GM23338 (cell line): ENCODE measurements at regions not wholly inside any gene's neighbourhood (a gene's known extent, or its start where the extent isn't known, plus 50 kb on each side); places are given as distances from the start of the nearest gene placed in this dataset.

Experiments used
- ATAC-seq: fragments of 200-7000 bp; cut with Tn5 transposase; 3 replicates; pipeline ENCODE4 v1.9.1; 2020
- DNase-seq: peaks from one replicate; pipeline ENCODE4 v3.0.0-alpha.2; 2015; ENCODE audit warnings: low spot score
- H2AFZ ChIP-seq: fragments of 200-600 bp; sonication (generic); 2 replicates; pipeline ENCODE4 v1.8.0; 2016; ENCODE audit warnings: antibody characterized with exemption, mild to moderate bottlenecking, moderate library complexity
- H3F3A ChIP-seq: fragments of 200-600 bp; sonication (generic); replicated peaks from 2 replicates; pipeline ENCODE4 v1.8.0; 2017; ENCODE audit warnings: antibody characterized with exemption, mixed run types, low read depth
- H3K27ac ChIP-seq: fragments of 200-600 bp; sonication (generic); 2 replicates; pipeline ENCODE4 v1.6.1; 2016; ENCODE audit warnings: low read depth
- H3K27me3 ChIP-seq: fragments of 200-600 bp; sonication (generic); 2 replicates; pipeline ENCODE4 v1.8.0; 2016; ENCODE audit warnings: mild to moderate bottlenecking, mixed run types, moderate library complexity; ENCODE audit not compliant: insufficient read depth
- H3K36me3 ChIP-seq: fragments of 200-600 bp; sonication (generic); 2 replicates; pipeline ENCODE4 v1.8.0; 2016; ENCODE audit warnings: mild to moderate bottlenecking; ENCODE audit not compliant: insufficient read depth
- H3K4me1 ChIP-seq: fragments of 200-600 bp; sonication (generic); 2 replicates; pipeline ENCODE4 v1.8.0; 2016; ENCODE audit warnings: mild to moderate bottlenecking, moderate library complexity; ENCODE audit not compliant: insufficient read depth
- H3K4me2 ChIP-seq: fragments of 200-600 bp; sonication (generic); 2 replicates; pipeline ENCODE4 v1.7.1; 2017; ENCODE audit warnings: mixed run types
- H3K4me3 ChIP-seq: fragments of 200-600 bp; sonication (generic); 2 replicates; pipeline ENCODE4 v1.6.1; 2016; ENCODE audit warnings: mixed run types
- H3K79me2 ChIP-seq: fragments of 200-600 bp; sonication (generic); replicated peaks from 2 replicates; pipeline ENCODE4 v1.8.0; 2017; ENCODE audit warnings: mild to moderate bottlenecking; ENCODE audit not compliant: insufficient read depth
- H3K9me2 ChIP-seq: fragments of 200-600 bp; sonication (generic); 2 replicates; pipeline ENCODE4 v1.8.0; 2017; ENCODE audit not compliant: insufficient read depth
- H4K20me1 ChIP-seq: fragments of 200-600 bp; sonication (generic); replicated peaks from 2 replicates; pipeline ENCODE4 v1.8.0; 2017; ENCODE audit warnings: mild to moderate bottlenecking; ENCODE audit not compliant: insufficient read depth
- H3K27ac Mint-ChIP-seq: 2 replicates; pipeline ENCODE4 v1.8.0; 2020; ENCODE audit warnings: inconsistent platforms, mild to moderate bottlenecking, moderate library complexity, mixed read lengths
- H3K27me3 Mint-ChIP-seq: 3 replicates; pipeline ENCODE4 v1.8.0; 2022; ENCODE audit warnings: low read depth, mild to moderate bottlenecking, moderate library complexity, mixed read lengths, inconsistent platforms; ENCODE audit not compliant: insufficient read depth, poor library complexity
- H3K36me3 Mint-ChIP-seq: 3 replicates; pipeline ENCODE4 v1.8.0; 2021; ENCODE audit warnings: low read depth, mild to moderate bottlenecking, inconsistent platforms, moderate library complexity, mixed read lengths
- H3K4me1 Mint-ChIP-seq: 3 replicates; pipeline ENCODE4 v1.8.0; 2020; ENCODE audit warnings: mild to moderate bottlenecking, inconsistent platforms, mixed read lengths
- H3K4me3 Mint-ChIP-seq: 3 replicates; pipeline ENCODE4 v1.8.0; 2021; ENCODE audit warnings: moderate library complexity, mild to moderate bottlenecking, inconsistent platforms, mixed read lengths
- H3K9me3 Mint-ChIP-seq: 3 replicates; pipeline ENCODE4 v1.8.0; 2020; ENCODE audit warnings: moderate library complexity, mild to moderate bottlenecking, inconsistent platforms, mixed read lengths
- EZH2phosphoT487 ChIP-seq: fragments of 200-600 bp; sonication (generic); IDR thresholded peaks from one replicate; pipeline ENCODE4 v1.8.1; 2018; ENCODE audit warnings: antibody characterized with exemption; ENCODE audit not compliant: unreplicated experiment
- NANOG ChIP-seq: IDR thresholded peaks from 2 replicates; pipeline ENCODE4 v1.6.1; 2016; ENCODE audit warnings: antibody characterized with exemption, borderline replicate concordance
- STAT1 ChIP-seq: IDR thresholded peaks from one replicate; pipeline ENCODE4 v1.6.1; 2016; ENCODE audit warnings: antibody characterized with exemption; ENCODE audit not compliant: unreplicated experiment
- ZNF331 ChIP-seq: fragments of 250-450 bp; sonication (Bioruptor Pico); IDR thresholded peaks from 2 replicates; pipeline ENCODE4 v1.5.0; 2020; ENCODE audit warnings: low read depth, mild to moderate bottlenecking, moderate library complexity
- TF ChIP-seq, protein P1 (sequence below), 2 experiments: fragments of 200-600 bp in 1 of 2; sonication (generic) in 1 of 2; conservative IDR thresholded peaks; 2 replicates each; pipeline versions ENCODE4 v1.5.1 to v1.6.1; 2016 to 2017; ENCODE audit warnings: antibody characterized with exemption in 2 of 2, low read depth in 2 of 2, mild to moderate bottlenecking in 2 of 2, moderate library complexity in 1 of 2
- TF ChIP-seq, protein P2 (sequence below): IDR thresholded peaks from 2 replicates; pipeline ENCODE4 v1.6.1; 2016; ENCODE audit warnings: antibody characterized with exemption

DNA sequence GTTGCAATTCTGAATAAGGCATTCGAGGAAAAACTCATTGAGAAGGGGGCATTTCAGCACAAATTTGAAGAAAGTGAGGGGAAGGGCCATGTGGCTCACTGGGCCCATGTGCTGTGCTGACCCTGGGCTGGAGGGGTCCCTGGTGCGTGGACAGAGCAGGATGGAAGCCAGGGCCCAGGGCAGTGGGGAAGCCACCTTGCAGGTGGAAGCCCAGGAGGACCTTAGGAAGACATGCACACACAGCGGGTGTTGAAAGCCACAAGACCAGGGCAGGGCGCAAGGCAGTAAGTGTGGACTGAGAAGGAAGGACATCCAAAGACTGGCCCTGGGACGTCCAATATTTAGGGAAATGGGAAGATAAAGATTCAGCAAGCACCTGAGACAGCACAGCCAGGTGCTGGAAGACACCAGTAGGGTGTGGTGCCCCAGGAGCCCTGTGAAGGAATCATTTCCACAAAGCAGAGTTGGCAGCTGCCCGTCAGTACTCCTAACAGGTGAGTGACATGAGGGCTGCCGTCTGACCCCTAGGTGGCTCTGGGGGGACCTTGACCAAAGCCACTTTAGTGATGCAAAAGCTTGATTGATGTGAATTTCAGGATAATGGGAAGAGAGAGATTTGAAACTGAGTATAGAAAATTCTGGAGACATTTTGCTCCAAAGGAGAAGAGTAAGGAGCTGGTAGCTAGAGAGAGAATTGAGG is 254.4 kb upstream of the EXOC2 start:
- Histone ChIP-seq H3F3A (no peaks in the 10 kb centered on the region), H4K20me1 (no peaks in the 10 kb centered on the region), H3K9me2 (peaks cover 8% of the 10 kb centered on the region; the same call in 1 of the 2 replicates), H3K27me3 (no peaks in the 10 kb centered on the region), H3K79me2 (no peaks in the 10 kb centered on the region), H3K4me1 (no peaks in the 10 kb centered on the region), H3K4me2 (no peak overlapping the region), H2AFZ (no peak overlapping the region), H3K36me3 (no peaks in the 10 kb centered on the region; the same call in 1 of the 2 replicates), H3K27ac (no peak overlapping the region), H3K4me3 (no peak overlapping the region)
- DNase-seq (no peak), ATAC-seq (no peak)
- TF ChIP-seq, protein P1, sequence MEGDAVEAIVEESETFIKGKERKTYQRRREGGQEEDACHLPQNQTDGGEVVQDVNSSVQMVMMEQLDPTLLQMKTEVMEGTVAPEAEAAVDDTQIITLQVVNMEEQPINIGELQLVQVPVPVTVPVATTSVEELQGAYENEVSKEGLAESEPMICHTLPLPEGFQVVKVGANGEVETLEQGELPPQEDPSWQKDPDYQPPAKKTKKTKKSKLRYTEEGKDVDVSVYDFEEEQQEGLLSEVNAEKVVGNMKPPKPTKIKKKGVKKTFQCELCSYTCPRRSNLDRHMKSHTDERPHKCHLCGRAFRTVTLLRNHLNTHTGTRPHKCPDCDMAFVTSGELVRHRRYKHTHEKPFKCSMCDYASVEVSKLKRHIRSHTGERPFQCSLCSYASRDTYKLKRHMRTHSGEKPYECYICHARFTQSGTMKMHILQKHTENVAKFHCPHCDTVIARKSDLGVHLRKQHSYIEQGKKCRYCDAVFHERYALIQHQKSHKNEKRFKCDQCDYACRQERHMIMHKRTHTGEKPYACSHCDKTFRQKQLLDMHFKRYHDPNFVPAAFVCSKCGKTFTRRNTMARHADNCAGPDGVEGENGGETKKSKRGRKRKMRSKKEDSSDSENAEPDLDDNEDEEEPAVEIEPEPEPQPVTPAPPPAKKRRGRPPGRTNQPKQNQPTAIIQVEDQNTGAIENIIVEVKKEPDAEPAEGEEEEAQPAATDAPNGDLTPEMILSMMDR (conservative IDR thresholded peaks at IDR 0.05; ENCODE audit: low read depth in 2 of 2) = 0 out of 4 replicates have a peak, but pooled peaks have one; percentile 8 to 11
- TF ChIP-seq NANOG (no peak), ZNF331 (CRISPR knock-in tag) (no peak)
- Mint-ChIP-seq H3K4me1 (no peaks in the 10 kb centered on the region), H3K36me3 (no peaks in the 10 kb centered on the region), H3K27me3 (no peaks in the 10 kb centered on the region), H3K4me3 (no peak overlapping the region), H3K9me3 (peaks cover 12% of the 10 kb centered on the region; the same call in 2 of the 3 replicates), H3K27ac (no peak overlapping the region)

DNA sequence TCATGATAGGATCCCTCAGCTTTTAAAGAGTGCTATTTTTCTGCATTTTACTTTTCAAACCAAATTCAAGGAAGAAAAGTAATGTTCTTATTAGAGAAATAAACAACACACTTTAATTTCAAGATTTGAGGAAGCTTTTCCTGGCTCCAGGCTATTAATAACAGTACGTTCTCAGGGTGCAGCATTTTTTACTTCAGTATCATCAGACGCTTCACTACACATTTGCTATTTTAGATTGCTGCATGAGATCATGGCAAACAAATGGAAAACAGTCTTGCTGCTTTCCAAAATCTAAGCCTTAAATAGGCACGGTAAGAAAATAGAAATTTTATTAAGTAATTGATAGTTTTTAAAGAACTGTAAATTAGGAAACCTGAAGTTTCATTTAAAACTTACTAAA is 253.6 kb upstream of the EXOC2 start:
- Histone ChIP-seq H4K20me1 (no peaks in the 10 kb centered on the region), H2AFZ (no peak overlapping the region), H3K36me3 (no peaks in the 10 kb centered on the region; the same call in 1 of the 2 replicates), H3F3A (no peaks in the 10 kb centered on the region), H3K9me2 (peaks cover 8% of the 10 kb centered on the region; the same call in 1 of the 2 replicates), H3K4me2 (no peak overlapping the region), H3K27me3 (no peaks in the 10 kb centered on the region), H3K4me1 (no peaks in the 10 kb centered on the region), H3K79me2 (no peaks in the 10 kb centered on the region), H3K27ac (no peak overlapping the region), H3K4me3 (no peak overlapping the region)
- Mint-ChIP-seq H3K9me3 (peaks cover 14% of the 10 kb centered on the region; the same call in 2 of the 3 replicates), H3K27me3 (no peaks in the 10 kb centered on the region), H3K4me3 (no peak overlapping the region), H3K4me1 (no peaks in the 10 kb centered on the region), H3K27ac (no peak overlapping the region), H3K36me3 (no peaks in the 10 kb centered on the region)
- TF ChIP-seq, protein P2, sequence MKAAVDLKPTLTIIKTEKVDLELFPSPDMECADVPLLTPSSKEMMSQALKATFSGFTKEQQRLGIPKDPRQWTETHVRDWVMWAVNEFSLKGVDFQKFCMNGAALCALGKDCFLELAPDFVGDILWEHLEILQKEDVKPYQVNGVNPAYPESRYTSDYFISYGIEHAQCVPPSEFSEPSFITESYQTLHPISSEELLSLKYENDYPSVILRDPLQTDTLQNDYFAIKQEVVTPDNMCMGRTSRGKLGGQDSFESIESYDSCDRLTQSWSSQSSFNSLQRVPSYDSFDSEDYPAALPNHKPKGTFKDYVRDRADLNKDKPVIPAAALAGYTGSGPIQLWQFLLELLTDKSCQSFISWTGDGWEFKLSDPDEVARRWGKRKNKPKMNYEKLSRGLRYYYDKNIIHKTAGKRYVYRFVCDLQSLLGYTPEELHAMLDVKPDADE = no peak
- TF ChIP-seq ZNF331 (CRISPR knock-in tag) (no peak), STAT1 (no peak), EZH2phosphoT487 (no peak)
- ATAC-seq = no peak
- no peak for DNase-seq
